ENCODE measurements at regions not wholly inside any gene's neighbourhood (a gene's known extent, or its start where the extent isn't known, plus 50 kb on each side); places are given as distances from the start of the nearest gene placed in this dataset.

DNA sequence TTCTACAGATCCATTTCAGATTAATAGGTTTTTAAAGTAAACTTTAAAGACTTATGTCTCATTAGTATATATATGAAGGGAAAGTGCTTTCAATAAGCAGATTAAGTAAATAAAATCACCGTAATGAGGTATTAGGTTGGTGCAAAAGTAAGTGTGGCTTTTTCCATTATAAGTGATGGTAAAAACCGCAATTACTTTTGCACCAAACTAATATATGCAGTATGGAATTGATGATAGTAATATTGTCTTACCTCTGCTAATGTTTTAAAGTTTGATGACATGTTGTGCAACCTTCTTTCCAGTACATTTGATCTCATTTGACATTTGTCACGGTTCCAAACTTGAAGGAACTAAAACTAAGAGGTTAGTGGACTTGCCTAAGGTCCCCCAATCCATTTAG lies 1819.3 kb downstream of the PCDH9 start:
- Histone ChIP-seq H3K9ac (ENCODE audit: low read depth in 2 of 2, low read length in 2 of 2) (no peak overlapping the region), H3K27ac (no peak overlapping the region), H3K27me3 (no peaks in the 10 kb centered on the region), H3K36me3 (no peaks in the 10 kb centered on the region), H3K4me1 (no peaks in the 10 kb centered on the region), H3K4me3 (no peak overlapping the region), H3K9me3 (no peaks in the 10 kb centered on the region)
- no peak for DNase-seq
- TF ChIP-seq CTCF (IDR thresholded peaks at IDR 0.05): no peak
- intact Hi-C loops (cut with DNase I): no loop called here

DNA sequence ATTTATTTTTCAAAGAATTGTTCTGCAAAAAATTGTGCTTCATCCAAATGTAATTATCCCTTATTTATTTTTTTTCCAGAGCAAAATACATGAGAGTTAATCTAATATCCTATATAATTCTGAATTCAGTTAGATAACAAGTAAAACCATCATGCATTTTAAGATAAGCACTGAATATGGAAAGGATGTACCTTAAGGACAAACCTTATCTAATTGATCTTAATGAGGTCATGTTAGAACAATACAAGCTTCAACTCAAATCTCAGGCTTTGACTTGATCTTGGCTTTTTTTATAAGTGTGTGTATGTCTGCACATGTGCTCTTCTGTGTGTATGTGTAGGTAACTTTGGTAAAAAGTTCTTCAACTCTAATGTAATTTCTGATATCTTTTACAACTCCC lies 1828.8 kb downstream of the PCDH9 start:
- Histone ChIP-seq H3K36me3 (no peaks in the 10 kb centered on the region), H3K9ac (ENCODE audit: low read depth in 2 of 2, low read length in 2 of 2) (no peak overlapping the region), H3K27ac (no peak overlapping the region), H3K4me3 (no peak overlapping the region), H3K4me1 (no peaks in the 10 kb centered on the region), H3K9me3 (no peaks in the 10 kb centered on the region), H3K27me3 (no peaks in the 10 kb centered on the region)
- no peak for TF ChIP-seq CTCF (IDR thresholded peaks at IDR 0.05)
- intact Hi-C loops (cut with DNase I): no loop called here
- DNase-seq: no peak

GRCh38 chr13:65400702-65401101 lies 1829.4 kb downstream of the PCDH9 start:
- H3K9ac ChIP-seq (ENCODE audit: low read depth in 2 of 2, low read length in 2 of 2): no peak overlapping the region
- H3K4me3 ChIP-seq: no peak overlapping the region
- no peaks in the 10 kb centered on the region for H3K9me3 ChIP-seq
- intact Hi-C loops (cut with DNase I): no loop called here
- H3K27ac ChIP-seq: no peak overlapping the region
- no peak for DNase-seq
- no peaks in the 10 kb centered on the region for H3K4me1 ChIP-seq
- H3K36me3 ChIP-seq: no peaks in the 10 kb centered on the region
- no peaks in the 10 kb centered on the region for H3K27me3 ChIP-seq
- TF ChIP-seq CTCF (IDR thresholded peaks at IDR 0.05): no peak

DNA sequence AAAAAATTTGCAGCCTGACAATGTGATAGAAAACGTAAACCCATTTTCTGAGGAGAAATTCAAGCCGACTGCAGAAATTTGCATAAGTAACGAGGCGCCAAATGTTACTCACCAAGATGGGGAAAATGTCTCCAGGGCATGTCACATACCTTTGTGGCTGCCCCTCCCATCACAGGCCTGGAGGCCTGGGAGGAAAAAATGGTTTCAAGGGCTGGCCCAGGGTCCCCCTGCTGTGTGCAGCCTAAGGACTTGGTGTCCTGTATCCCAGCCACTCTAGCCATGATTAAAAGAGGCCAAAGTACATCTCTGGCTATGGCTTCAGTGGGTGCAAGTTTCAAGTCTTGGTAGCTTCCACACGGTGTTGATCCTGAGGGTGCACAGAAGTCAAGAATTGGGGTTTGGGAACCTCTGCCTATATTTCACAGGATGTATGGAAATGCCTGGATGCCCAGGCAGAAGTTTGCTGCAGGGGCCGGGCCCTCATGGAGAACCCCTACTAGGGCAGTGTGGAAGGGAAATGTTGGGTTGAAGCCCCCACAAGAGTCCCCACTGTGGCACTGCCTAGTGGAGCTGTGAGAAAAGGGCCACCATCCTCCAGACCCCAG lies 1842.3 kb downstream of the PCDH9 start:
- Histone ChIP-seq H3K27me3 (no peaks in the 10 kb centered on the region), H3K4me3 (no peak overlapping the region), H3K9ac (ENCODE audit: low read depth in 2 of 2, low read length in 2 of 2) (no peak overlapping the region), H3K4me1 (no peaks in the 10 kb centered on the region), H3K27ac (no peak overlapping the region), H3K36me3 (no peaks in the 10 kb centered on the region), H3K9me3 (no peaks in the 10 kb centered on the region)
- no peak for TF ChIP-seq CTCF (IDR thresholded peaks at IDR 0.05)
- DNase-seq: no peak
- intact Hi-C loops (cut with DNase I): no loop called here

- H3K36me3 ChIP-seq: no peaks in the 10 kb centered on the region
- no peaks in the 10 kb centered on the region for H3K9me3 ChIP-seq
- no peaks in the 10 kb centered on the region for H3K27me3 ChIP-seq
- H3K4me3 ChIP-seq: no peak overlapping the region
- DNase-seq: no peak
- intact Hi-C loops (cut with DNase I): no loop called here
- H3K9ac ChIP-seq (ENCODE audit: low read depth in 2 of 2, low read length in 2 of 2): no peak overlapping the region
- no peaks in the 10 kb centered on the region for H3K4me1 ChIP-seq
- H3K27ac ChIP-seq: no peak overlapping the region
- no peak for TF ChIP-seq CTCF (IDR thresholded peaks at IDR 0.05)
Observed at GRCh38 chr13:65378943-65379519, 1851.1 kb downstream of the PCDH9 start.

Data from colonic mucosa (tissue), 4 donors.